Natural killer cell (primary cell): ENCODE measurements at regions not wholly inside any gene's neighbourhood (a gene's known extent, or its start where the extent isn't known, plus 50 kb on each side); places are given as distances from the start of the nearest gene placed in this dataset.

ENCODE experiments used
- ATAC-seq, 3 donors: fragments of 150-1000 bp in 2 of 3; fragments of 200-7000 bp in 1 of 3; cut with Tn5 transposase; 1 replicate in 1 of 3; 2 replicates in 2 of 3; pipeline ENCODE4 v1.10.0; 2021; ENCODE audit warnings: mild to moderate bottlenecking in 2 of 3, moderate library complexity in 2 of 3
- DNase-seq, 2 donors: peaks; one replicate each; pipeline versions ENCODE4 v3.0.0 to v3.0.0-alpha.2; 2013 to 2021; ENCODE audit warnings: mixed read lengths in 1 of 2
- H3K27ac ChIP-seq: one replicate; pipeline ENCODE4 v1.5.1; 2013; ENCODE audit warnings: mild to moderate bottlenecking, low read length
- H3K27me3 ChIP-seq: one replicate; pipeline ENCODE4 v1.6.1; 2013; ENCODE audit warnings: low read length; ENCODE audit not compliant: control insufficient read depth, insufficient read depth
- H3K36me3 ChIP-seq: one replicate; pipeline ENCODE4 v1.6.1; 2013; ENCODE audit warnings: low read length; ENCODE audit not compliant: control insufficient read depth, insufficient read depth
- H3K4me1 ChIP-seq: one replicate; pipeline ENCODE4 v1.6.1; 2013; ENCODE audit warnings: low read length; ENCODE audit not compliant: control insufficient read depth, insufficient read depth
- H3K4me3 ChIP-seq: one replicate; pipeline ENCODE4 v1.5.1; 2013; ENCODE audit warnings: low read length
- H3K9me3 ChIP-seq: one replicate; pipeline ENCODE4 v1.6.1; 2013; ENCODE audit warnings: low read length; ENCODE audit not compliant: control insufficient read depth, insufficient read depth
- H3K27ac Mint-ChIP-seq, 2 donors: one replicate each; pipeline ENCODE4 v1.8.0; 2022; ENCODE audit warnings: mild to moderate bottlenecking in 2 of 2, mixed read lengths in 2 of 2, moderate library complexity in 1 of 2
- H3K27me3 Mint-ChIP-seq, 2 donors: one replicate each; pipeline ENCODE4 v1.8.0; 2022; ENCODE audit warnings: low read depth in 2 of 2, mixed read lengths in 2 of 2
- H3K36me3 Mint-ChIP-seq: one replicate; pipeline ENCODE4 v1.8.0; 2022; ENCODE audit warnings: mixed read lengths
- H3K4me1 Mint-ChIP-seq, 2 donors: one replicate each; pipeline ENCODE4 v1.8.0; 2022; ENCODE audit warnings: mixed read lengths in 2 of 2
- H3K4me3 Mint-ChIP-seq: one replicate; pipeline ENCODE4 v1.8.0; 2022; ENCODE audit warnings: mild to moderate bottlenecking, moderate library complexity, mixed read lengths
- H3K9me3 Mint-ChIP-seq, 2 donors: one replicate each; pipeline ENCODE4 v1.8.0; 2022; ENCODE audit warnings: mixed read lengths in 2 of 2
- WGBS: methylation state at CpG from one replicate; pipeline ENCODE4 v1.1.7; 2013; ENCODE audit warnings: missing lambda C conversion rate; ENCODE audit not compliant: insufficient coverage; 5-methylcytosine and 5-hydroxymethylcytosine counted together
- intact Hi-C: fragments of 100-400 bp; cut with micrococcal nuclease; formaldehyde crosslinking; loops from one replicate; pipeline ENCODE4 v1.14.2; 2022
- TF ChIP-seq, protein P1 (sequence below): fragments of 200-600 bp; IDR thresholded peaks from one replicate; pipeline ENCODE4 v1.8.0; 2022; ENCODE audit warnings: antibody characterized with exemption

DNA sequence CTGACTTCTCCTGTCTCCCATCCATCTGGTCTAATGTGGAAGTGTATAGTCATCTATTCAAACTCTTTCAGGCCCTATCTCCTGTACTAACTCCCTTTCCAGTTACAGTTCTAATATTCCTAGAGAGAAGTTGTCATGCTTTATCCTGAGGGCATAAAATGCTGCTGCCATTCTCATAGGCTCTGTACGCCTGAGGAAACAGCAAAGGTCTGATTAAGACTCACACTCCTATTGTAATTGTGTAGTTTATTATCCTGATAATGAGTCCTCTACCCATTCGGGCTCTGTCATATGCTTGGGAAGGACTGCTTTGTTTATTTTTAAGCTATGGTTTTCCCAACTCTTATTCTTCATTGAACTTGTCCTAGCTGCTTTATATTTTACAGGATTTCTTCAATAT lies 290.4 kb downstream of the TMEM38B start:
- TF ChIP-seq, protein P1, sequence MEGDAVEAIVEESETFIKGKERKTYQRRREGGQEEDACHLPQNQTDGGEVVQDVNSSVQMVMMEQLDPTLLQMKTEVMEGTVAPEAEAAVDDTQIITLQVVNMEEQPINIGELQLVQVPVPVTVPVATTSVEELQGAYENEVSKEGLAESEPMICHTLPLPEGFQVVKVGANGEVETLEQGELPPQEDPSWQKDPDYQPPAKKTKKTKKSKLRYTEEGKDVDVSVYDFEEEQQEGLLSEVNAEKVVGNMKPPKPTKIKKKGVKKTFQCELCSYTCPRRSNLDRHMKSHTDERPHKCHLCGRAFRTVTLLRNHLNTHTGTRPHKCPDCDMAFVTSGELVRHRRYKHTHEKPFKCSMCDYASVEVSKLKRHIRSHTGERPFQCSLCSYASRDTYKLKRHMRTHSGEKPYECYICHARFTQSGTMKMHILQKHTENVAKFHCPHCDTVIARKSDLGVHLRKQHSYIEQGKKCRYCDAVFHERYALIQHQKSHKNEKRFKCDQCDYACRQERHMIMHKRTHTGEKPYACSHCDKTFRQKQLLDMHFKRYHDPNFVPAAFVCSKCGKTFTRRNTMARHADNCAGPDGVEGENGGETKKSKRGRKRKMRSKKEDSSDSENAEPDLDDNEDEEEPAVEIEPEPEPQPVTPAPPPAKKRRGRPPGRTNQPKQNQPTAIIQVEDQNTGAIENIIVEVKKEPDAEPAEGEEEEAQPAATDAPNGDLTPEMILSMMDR = no peak
- Mint-ChIP-seq H3K4me1 (no peaks in the 10 kb centered on the region), H3K27ac (no peak overlapping the region), H3K27me3 (peaks cover 7 to 15% of the 10 kb centered on the region in 2 donors), H3K9me3 (no peaks in the 10 kb centered on the region), H3K4me3 (no peak overlapping the region), H3K36me3 (no peaks in the 10 kb centered on the region)
- no peaks in the 10 kb centered on the region for H3K27me3 ChIP-seq
- H3K4me3 ChIP-seq = no peak overlapping the region
- 100% methylated on average over 1 of the region's 2 CpGs for WGBS
- DNase-seq (no peak), ATAC-seq (no peak)
- no peaks in the 10 kb centered on the region for H3K4me1 ChIP-seq
- H3K36me3 ChIP-seq = no peaks in the 10 kb centered on the region
- no peaks in the 10 kb centered on the region for H3K9me3 ChIP-seq
- intact Hi-C loops = no loop called here
- H3K27ac ChIP-seq = no peak overlapping the region

DNA sequence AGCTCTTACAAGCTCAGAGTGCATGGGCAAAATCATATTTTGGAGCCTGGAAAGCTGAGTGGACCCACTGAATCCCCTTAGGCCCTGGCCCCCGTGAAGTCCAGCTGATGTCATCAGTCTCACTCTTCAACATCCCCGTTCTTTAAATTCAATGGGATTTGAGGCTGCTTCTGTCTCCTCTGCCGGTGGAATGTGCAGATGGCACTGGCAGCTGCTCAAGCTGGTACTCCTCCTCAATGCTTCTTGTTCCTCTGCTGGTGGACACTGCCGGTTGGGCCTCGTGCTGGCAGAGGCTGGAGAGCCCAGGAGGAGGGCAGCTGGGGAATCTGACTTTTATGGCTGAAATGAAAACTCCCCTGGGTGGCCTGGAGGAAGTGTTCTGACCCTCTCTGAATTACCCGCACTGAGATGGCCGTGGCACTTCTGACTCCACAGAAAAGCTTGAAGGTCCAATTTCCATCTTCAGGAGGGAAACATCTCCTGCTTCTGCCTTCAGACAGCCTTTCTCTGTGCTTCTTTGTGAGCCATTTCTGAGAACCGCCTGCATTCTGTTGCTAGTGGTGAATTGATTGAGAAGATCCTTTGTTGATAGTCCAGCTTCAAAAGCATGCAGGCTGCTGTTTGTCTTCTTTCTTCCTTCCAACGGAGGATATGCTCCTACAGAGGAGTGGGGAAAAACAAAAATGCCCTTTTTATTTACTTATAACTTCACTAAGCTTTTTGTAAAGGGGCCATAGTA lies 298.9 kb downstream of the TMEM38B start:
- Histone ChIP-seq H3K4me1 (no peaks in the 10 kb centered on the region), H3K27me3 (no peaks in the 10 kb centered on the region), H3K27ac (no peak overlapping the region), H3K9me3 (no peaks in the 10 kb centered on the region), H3K36me3 (no peaks in the 10 kb centered on the region), H3K4me3 (no peak overlapping the region)
- Mint-ChIP-seq H3K27ac (no peak overlapping the region), H3K36me3 (no peaks in the 10 kb centered on the region), H3K4me3 (no peak overlapping the region), H3K4me1 (no peaks in the 10 kb centered on the region), H3K27me3 (no peaks in the 10 kb centered on the region), H3K9me3 (no peaks in the 10 kb centered on the region)
- WGBS = 87% methylated on average over 7 of the region's 9 CpGs
- DNase-seq = no peak
- no peak for ATAC-seq
- TF ChIP-seq, protein P1 = no peak
- intact Hi-C loops = no loop called here

DNA sequence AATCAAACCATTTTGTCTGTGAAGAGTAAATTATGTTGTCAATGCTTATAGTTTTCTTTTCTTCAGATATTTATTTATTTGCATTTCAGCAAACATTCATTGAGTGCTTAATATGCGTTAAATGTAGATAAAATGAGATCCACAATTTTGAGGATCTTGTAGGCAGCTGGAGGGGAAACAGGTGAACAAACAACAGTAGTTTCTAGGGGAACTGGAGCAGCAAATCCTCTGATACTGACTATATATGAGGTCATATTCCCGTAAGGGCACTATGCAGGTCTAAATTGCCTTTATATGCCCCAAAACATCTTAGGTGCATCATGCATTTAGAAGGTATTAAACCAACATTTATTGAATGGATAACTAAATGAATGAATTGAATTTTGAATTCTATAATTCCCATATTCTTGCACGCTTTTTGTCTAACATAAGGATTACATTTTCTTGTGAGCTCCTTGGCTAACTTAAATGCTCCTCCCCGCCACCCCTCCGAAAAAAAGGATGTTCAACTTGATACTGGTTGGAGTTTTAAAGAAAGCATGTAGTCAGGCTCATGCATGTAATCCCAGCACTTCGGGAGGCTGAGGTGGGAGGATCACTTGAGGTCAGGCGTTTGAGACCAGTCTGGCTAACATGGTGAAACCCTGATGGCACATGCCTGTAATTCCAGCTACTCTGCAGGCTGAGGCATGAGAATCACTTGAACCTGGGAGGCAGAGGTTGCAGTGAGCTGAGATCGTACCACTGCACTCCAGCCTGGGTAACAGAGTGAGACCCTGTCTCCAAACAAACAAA lies 299.8 kb downstream of the TMEM38B start:
- Histone ChIP-seq H3K4me1 (no peaks in the 10 kb centered on the region), H3K4me3 (no peak overlapping the region), H3K9me3 (no peaks in the 10 kb centered on the region), H3K27me3 (no peaks in the 10 kb centered on the region), H3K27ac (no peak overlapping the region), H3K36me3 (no peaks in the 10 kb centered on the region)
- Mint-ChIP-seq H3K4me1 (no peaks in the 10 kb centered on the region), H3K27me3 (no peaks in the 10 kb centered on the region), H3K4me3 (no peak overlapping the region), H3K36me3 (no peaks in the 10 kb centered on the region), H3K27ac (no peak overlapping the region), H3K9me3 (no peaks in the 10 kb centered on the region)
- intact Hi-C loops = no loop called here
- WGBS = 93% methylated on average over 8 of the region's 8 CpGs
- no peak for ATAC-seq
- TF ChIP-seq, protein P1 = no peak
- no peak for DNase-seq
